Astrocyte (in vitro differentiated cells and primary cell): ENCODE measurements at regions not wholly inside any gene's neighbourhood (a gene's known extent, or its start where the extent isn't known, plus 50 kb on each side); places are given as distances from the start of the nearest gene placed in this dataset.

Source experiments
- CTCF ChIP-seq: IDR thresholded peaks from 2 replicates; pipeline ENCODE4 v1.5.1; 2011; ENCODE audit warnings: low read depth, mild to moderate bottlenecking, inconsistent platforms, low read length, moderate library complexity; ENCODE audit not compliant: insufficient read depth
- EZH2 ChIP-seq: IDR thresholded peaks from 2 replicates; pipeline ENCODE4 v1.6.1; 2012; ENCODE audit warnings: mild to moderate bottlenecking, low read length, inconsistent platforms; ENCODE audit not compliant: insufficient read depth

- TF ChIP-seq CTCF: no peak
- TF ChIP-seq EZH2: no peak
Observed at GRCh38 chr5:24720743-24721142, 76.0 kb upstream of the CDH10 start.
